NCI-H1105 treated with DMSO at 0.1 percent for 48 hours (cell line): ENCODE measurements at regions not wholly inside any gene's neighbourhood (a gene's known extent, or its start where the extent isn't known, plus 50 kb on each side); places are given as distances from the start of the nearest gene placed in this dataset.

Experiments
- DNase-seq: peaks from one replicate; lab custom pipeline; 2025; lab: John Stamatoyannopoulos, UW

DNA sequence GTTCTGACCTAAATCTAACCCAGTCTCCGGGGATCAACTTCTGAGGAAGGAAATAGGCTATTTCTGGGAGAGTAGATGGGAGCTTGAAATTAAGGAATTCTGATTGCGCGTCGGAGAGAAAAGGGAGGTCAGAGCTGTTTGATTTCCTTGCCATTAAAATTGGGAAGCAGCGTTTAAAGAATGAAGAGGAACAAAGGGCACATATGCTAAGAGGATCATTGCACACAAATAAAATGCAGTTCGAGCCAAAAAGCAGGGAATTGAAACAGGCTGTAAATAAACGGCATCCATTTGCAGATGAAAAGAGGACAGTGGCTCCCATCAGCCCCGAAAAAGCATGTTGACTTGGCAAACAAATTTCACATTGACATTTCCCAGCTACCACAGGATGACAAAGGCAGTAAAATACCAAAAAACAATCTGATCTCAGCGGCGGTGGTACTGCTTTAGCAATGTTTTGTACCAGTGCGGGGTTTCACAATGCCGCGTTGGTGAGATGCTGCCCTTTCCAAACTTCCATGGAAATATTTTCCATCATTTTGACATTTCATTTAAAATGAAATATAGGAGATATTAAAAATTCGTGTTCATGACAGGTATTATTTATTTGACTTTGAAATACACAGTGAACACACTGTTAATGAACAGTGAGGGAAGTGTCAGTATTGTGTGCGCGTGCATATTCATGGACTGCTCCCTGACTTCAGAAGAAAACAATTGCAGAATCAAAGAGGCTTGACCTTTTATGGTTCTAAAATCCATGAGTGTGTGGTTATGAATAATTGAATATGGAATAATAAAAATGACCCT is 108.8 kb downstream of the SQOR start:
- no peak for DNase-seq

DNA sequence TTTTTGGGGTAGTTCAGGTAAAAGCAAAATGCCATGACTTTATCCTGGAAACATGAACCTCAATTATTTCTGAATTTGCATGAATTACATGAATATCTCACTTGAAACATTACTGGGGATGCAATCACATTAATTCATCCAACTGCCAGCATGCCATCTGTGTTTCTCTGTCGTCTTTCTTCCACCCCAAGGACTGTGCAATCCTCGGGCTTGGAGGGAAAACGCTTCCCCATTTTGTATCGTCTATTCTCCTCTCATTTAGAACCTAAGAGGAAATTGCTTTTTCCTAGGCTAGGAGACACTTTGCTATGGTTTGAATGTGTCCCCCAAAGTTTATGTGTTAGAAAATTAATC is 109.4 kb downstream of the SQOR start:
- DNase-seq, result no peak

DNA sequence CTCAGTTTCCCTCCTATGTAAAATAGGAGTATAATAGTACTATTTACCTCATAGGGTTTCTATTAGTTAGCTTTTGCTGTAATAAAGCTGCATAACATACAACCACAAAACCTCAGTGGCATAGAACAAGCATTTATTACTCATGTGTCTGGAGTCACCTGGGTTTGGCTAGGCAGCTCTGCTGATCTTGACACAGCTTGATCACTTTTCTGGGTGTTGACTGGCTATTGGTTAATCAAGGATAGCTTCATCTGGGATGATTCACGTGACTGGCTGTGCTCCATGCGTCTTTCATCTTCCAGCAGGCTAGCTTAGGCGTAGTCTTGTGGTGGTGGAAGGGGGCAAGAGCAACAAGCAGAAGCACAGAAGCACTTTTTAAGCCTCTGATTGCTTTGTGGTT is 112.6 kb downstream of the SQOR start:
- DNase-seq, result no peak

DNA sequence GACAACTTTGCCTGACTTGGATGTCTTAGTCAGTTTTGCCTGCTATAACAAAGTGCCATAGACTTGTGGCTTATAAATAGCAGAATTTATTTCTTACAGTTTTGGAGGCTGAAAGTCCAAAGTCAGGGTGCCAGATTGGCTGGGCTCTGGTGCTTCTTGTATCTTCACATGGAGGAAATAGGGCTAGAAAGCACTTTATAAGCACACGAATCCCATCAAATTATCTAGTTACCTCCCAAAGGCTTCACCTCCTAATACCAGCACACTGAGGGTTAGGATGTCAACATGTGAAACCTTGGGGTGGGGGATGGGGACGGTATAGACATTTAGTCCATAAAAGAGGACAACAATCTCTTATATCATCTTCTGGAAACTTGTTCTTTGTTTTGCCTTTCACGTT is 116.8 kb downstream of the SQOR start:
- no peak for DNase-seq

DNA sequence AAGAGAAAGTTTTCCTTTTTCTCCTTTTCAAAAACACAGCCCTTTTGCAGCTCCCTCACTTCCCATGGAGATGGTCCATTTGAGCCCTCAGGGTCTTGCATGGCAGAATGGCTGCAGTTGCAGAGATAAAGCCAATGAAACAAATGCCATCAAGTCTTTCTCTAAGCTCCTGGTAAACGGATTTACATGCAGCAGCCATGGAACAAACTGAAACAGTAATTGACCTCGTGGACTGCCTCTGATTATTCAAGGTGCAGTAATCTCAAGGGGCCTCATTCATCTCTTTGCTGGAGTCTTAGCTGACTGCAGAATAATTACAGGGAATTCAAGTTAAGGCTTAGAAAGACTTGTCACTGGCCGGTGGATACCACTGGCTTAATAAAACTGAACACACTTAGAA is 125.1 kb downstream of the SQOR start:
- no peak for DNase-seq

DNA sequence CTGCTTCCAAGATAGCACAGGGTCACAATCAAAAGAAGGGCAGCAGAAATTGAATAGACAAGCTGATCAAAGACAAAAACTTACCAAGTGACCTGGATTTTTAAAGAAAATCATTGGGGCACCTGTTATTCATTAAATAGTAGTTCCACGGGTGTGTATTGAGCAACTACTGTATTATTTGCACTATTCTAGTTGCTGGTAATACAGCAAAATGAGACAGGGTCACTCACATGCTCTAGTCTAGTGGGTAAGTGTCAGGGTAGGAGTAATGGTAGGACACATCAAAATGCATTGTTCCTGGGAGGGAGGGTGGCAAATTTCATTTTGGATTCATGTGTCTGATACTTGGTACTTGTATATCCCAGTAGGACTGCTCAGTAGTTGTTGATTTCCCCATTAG is 127.9 kb downstream of the SQOR start:
- no peak for DNase-seq

DNA sequence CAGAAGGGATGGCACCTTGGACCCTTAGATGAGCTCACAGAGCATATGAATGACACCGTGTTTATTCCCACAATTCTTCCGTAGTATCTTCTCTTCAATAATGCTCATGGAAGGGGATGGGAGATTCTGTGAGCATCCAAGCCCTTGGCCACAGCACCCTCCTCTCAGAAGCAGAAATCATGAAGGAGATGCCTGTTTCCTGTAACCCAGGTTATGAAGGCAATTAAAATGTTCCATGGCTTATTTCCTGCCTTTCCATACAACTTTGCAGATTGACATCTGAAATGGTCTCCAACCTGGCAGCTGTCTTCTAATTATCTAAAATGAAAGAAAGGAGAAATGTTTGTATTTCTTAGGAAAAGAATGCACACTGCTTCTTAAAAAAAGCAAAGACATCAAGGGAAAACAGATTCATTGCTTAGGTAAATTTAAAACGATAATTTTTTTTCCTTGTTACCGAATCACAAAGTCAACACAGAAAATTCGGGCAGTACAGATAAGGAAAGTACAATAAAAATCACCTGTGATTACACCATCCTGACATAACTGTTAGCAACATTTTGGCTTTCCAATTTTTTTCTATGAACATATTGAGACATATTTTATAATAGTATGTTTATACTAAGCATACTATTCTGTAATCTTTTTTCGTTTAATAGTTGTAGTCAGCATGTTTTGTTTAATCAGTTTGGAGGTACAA is 128.5 kb downstream of the SQOR start:
- DNase-seq, result no peak

DNA sequence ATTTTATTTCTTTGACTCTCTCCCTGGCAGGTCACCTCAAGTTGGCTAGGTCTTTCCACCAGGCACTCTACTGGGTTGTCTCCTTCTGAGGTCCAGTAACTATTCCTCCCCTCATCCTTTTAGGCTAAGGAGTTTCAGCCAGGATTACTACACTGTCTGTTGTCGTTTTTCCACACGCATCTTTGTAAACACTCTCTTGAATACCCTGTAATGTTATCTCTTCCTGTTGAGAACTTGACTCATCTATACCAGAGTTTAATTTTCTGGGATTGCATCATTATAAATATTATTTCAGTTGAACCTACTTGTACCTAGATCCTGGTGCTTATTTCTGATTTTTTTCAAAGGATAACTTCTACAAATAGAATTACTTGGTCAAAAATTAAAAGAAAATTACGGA is 138.3 kb downstream of the SQOR start:
- no peak for DNase-seq

DNA sequence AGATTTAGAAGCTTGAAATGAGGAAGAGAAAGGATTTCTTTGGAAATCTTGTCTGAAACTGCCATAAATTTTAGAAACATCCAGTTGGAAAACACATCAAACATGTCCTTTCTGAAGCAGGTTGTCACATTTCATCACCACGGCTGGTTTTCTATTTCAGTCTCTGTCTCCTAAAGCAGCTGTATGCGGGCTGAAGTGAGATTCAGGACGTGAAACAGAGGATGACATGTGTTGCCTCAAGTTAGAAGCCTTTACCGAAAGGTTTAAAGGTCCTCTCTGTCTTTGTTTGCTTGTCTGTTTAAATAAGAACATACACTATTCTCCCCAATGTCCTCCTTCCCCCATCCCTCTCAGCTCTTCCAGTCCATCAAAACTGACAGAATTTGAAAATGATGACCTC is 141.9 kb downstream of the SQOR start:
- DNase-seq, result no peak

DNA sequence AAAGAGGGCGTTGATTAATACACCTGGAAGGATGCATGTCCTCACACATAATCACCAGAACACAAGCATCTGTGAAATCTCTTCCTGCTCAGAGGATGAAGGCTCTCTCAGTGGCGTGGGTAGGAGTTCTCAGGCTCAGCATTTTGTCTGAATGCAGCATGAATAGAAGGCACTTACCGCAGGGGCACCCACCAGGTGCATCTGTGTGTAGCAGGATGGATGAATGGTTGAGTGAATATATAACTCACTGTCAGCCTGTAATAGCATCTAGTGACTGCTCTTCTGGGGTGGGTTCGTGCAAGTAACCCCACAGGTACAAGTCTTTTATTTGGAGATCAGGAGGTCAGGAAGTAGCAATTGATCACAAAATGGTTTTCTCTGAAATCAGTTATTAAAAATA is 143.0 kb downstream of the SQOR start:
- no peak for DNase-seq

DNA sequence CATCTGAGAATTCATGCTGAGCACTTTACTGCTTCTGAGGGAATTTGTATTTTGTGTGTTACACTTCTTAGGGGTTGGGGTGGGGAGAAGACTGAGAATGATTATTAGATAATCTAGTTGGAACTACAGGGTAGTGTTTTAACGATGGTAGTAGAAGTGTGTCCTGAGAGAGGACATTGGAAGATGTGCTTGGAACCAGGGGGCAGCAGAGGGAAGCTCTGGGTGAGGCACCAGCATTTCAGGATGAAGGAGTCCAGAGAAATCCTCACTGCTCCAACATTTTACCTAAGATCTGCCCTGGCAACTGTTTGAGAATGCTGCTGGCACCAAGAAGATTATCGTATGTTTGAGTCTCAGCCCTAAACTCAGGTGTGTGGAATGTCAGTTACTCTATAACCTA is 145.5 kb downstream of the SQOR start:
- DNase-seq, result no peak

DNA sequence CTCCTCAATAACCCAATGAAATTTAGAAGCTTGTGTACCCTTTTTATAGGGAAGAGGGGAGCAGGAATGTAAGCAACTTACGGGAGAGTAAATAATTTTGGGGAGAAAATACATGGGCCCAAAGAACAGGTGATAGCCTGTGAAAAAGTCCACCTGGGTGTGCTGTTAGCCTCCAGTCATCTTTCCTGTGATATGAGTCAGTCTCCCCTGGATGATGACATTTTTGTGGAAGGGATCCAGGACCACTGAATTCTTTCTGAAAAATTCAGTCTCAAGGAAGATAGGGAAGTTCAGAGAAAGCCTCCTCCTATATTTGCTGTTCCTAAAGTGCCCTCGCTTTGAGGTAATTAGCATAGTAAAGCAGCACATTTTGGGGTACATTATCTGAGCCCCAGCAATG is 149.8 kb downstream of the SQOR start:
- no peak for DNase-seq

DNA sequence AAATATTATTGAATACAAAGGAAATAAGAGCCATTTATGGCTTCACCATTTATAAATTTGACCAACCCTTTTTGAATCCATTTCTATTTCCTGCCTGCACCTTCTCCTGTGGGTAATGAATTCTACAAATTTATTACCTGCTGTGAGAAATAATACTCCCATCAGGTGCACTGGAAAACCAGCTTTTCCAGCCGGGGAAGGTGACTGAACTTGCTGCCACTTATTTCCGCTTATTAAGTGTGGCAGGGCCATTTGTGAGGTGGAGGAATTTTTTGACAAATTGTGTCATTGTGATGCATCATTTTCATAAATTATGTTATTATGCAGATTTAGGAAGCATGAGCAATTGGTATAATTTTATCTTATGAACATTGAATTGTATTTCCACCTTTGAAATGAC is 151.1 kb downstream of the SQOR start:
- DNase-seq, result no peak

DNA sequence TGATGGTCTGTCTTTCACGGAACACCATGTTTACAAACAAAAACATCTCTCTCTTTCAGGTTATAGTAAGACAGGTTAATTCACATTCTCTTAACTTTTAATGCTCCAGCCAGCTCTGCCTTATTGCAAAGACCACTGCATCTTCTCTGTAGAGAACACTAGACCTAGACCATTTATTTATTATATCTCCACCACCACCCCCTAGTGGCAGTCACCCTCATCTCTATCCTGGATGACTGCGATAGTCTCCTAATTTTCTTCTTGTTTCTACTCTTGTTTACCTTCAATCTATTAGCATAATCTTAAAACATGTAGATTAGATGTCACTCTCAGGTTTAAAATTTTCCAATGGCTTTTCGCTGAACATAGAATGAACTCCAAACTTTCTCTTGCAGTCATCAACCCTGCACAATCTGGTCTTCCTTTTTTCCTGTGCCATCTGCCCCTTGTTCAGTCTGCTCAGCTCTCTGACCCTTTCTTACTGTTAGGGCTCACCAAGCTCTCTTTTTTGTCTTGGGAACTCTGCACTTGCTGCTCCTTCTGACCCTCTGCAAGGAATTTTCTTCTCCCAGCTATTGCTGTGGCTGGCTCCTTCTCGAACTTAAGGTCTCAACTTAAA is 155.6 kb downstream of the SQOR start:
- peak; percentile 3 for DNase-seq

DNA sequence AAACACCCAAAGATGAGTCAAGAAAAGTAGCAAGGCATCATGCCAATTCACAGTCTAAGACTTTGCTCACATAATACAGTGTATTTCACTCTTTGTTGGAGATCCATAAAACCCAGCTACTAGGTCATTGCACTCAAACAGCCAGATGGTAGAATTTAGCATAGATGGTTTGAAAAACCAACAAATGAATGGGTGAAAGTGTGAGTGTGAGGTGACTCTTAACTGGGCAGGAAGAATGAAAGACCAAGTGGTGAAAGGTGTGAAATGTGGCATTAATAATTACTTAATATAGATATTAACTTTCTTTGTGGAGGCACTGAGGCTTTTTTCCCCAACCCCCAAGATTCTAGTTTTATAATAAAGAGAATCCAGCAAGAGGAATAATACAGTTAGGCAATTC is 159.5 kb downstream of the SQOR start:
- no peak for DNase-seq

DNA sequence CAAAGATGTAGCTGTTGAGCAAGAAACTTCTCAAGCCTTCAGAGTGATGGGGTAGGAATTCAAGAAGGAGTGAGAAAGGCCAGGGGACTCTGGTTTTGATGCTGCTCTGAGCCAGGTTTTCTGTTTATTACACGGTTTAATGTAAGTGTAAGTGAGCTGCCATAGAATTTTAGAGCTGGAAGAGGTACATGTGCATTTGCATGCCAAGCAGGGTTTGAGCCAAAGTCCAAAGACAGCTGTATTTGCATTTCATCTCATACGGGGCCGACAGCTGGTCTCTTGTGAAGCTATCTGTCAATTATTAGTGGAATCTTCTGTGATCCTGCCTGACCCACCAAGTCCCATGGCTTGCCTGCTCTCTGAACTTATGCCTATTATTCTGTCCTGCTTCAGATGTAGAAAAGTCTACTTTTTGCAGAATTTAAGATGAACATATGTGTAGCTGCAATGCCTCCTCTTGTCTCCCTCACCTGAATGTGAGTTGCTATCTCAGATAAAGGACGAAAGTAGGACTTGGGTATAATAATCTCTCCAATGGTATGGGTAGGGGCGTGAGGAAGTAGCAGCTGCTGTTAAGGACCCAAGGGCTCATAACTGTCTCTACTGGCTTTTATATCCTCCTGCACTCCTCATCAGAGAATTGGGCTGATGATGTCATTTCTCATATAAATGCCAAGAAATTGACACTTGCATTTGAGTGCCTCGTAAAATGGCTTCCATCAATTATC is 160.0 kb downstream of the SQOR start:
- peak; percentile 52 for DNase-seq

DNA sequence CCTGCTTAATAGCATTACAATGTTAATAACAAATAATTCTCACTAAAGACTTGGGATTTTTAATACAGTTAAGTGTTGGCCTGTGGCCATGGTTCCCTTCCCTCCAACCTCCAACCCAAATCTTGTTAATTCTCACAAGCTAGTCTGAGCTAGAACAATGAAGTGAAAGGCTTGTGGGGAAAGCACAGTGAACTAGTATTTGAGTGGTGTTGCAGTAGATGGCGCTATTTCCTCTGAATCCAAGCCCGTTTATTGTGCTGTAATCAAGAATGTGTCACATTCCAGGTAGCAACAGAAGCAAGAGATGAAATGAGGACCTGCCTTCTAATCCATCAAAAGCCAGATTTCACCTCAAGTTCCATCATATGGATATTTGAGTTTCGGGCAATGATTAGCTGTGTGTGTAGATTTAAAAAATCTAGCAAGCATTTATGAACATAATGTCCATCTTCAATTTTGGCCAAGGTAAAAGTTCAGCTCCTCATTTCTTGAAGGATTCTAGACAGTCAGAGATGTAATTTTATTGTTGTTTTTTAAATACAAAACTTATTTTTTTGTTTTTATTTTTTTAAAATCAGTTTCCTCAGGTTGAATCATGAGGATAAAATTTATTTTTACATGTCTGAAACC is 160.7 kb downstream of the SQOR start:
- peak; percentile 84 for DNase-seq

DNA sequence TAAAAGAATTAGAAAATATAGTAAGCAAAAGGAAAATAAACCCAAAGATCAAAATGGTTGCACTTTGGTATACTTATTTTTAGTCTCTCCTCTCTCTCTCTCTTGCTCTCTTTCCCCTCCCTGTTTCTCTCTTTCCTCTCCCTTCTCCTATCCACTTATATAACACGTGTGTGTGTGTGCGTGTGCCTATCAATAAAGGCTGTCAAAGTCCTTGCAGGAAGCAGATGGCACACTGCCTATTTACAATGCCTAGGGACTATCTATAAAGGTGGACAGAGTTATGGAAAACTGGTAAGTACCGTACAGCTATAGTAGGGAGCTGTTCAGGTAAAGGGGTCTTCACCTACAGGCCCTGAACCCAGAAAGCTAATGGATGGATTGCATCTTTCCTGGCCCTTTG is 161.6 kb downstream of the SQOR start:
- no peak for DNase-seq

DNA sequence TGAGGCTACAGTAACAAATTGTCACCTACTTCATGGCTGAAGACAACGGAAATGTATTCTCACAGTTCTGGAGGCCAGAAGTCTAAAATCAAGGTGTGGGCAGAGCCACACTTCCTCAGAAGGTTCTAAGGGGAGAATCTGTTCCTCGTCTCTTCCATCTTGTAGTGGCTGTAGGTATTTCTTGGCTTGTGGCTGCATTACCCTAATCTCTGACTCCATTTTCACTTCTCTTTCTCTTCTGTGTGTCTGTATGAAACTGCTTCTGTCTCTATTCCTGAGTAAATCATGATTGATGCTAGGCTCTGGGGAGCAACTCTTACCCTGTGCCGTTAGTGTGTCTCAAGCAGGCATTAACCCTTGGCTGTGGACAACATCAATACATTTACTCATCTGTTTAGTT is 164.7 kb downstream of the SQOR start:
- no peak for DNase-seq

DNA sequence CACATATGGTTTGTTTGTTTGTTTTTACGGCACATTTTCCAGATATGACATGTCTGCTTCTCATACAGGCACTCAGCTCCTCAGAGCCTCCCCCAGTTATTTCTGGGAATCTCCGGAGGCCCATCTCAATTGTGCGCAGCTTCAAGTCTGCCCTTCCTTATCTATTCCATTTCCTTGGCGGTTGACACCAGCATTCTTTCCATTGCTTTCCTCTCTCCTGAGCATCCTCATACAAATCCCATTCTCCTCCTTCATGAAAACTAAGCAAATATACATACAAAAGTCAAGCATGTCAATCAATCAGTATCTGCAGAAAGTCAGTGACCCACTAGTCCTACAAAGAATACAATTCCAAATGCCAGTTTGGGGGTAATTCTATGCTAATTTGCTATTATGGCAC is 166.7 kb downstream of the SQOR start:
- no peak for DNase-seq

DNA sequence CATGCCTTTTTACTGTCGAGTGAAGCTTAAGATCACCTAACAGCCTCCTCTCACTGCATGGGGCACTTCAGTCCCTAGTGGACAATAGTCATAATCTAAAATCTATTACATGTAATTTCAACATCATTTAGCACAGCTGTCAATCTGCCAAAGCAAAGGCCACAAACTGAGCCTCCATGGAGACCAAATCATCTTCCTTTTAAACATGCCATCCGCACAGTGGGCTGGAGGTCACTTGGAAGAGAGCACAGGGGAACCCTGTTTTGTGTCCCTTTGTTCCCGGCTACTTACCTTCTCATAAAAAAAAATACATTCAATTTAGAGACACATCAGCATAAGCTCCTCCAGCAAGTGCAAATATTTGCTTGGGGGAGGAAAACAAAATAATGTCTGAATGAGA is 167.3 kb downstream of the SQOR start:
- DNase-seq, result peak; percentile 82

DNA sequence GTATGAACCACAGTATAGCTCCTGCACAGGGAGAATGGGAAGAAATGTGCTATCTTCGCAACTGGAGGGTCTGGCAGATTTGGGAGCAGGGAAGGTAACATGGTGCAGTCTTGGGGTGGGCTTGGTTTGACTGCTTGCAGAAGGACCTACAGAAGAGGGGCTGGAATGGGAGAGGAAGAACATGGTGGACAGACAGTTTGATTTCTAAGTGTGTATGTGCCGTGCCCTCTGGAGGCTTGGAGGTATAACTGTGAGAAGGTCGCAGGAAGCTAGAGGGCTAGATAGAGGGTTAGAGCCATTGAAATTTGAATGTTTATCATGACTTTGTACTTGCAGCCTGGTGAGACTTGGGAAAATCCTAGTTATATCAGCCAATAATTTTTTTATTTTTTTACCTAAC is 169.2 kb downstream of the SQOR start:
- no peak for DNase-seq
